ENCODE measurements at regions not wholly inside any gene's neighbourhood (a gene's known extent, or its start where the extent isn't known, plus 50 kb on each side); places are given as distances from the start of the nearest gene placed in this dataset.

GRCh38 chr18:67794521-67794920 lies 278.0 kb upstream of the DSEL start:
- Histone ChIP-seq H3K27me3 (ENCODE audit: control insufficient read depth, insufficient read depth, low read length) (no peaks in the 10 kb centered on the region), H3K4me3 (ENCODE audit: low read depth, low read length) (no peak overlapping the region), H3K36me3 (ENCODE audit: control insufficient read depth, insufficient read depth, low read length) (no peaks in the 10 kb centered on the region)
- DNase-seq (ENCODE audit: low read depth) (no peak), FAIRE-seq (no peak)
- TF ChIP-seq CTCF (IDR thresholded peaks at IDR 0.05; ENCODE audit: insufficient read depth, low read length, severe bottlenecking), result no peak

- no peaks in the 10 kb centered on the region for H3K36me3 ChIP-seq (ENCODE audit: control insufficient read depth, insufficient read depth, low read length)
- H3K4me3 ChIP-seq (ENCODE audit: low read depth, low read length), result no peak overlapping the region
- DNase-seq (ENCODE audit: low read depth), result no peak
- TF ChIP-seq CTCF (IDR thresholded peaks at IDR 0.05; ENCODE audit: insufficient read depth, low read length, severe bottlenecking), result no peak
- H3K27me3 ChIP-seq (ENCODE audit: control insufficient read depth, insufficient read depth, low read length), result no peaks in the 10 kb centered on the region
- FAIRE-seq, result no peak
These were observed 274.0 kb upstream of the DSEL start for GRCh38 chr18:67790527-67790926.

- DNase-seq (ENCODE audit: low read depth) (no peak), FAIRE-seq (no peak)
- no peak for TF ChIP-seq CTCF (IDR thresholded peaks at IDR 0.05; ENCODE audit: insufficient read depth, low read length, severe bottlenecking)
- no peaks in the 10 kb centered on the region for H3K36me3 ChIP-seq (ENCODE audit: control insufficient read depth, insufficient read depth, low read length)
- no peak overlapping the region for H3K4me3 ChIP-seq (ENCODE audit: low read depth, low read length)
- H3K27me3 ChIP-seq (ENCODE audit: control insufficient read depth, insufficient read depth, low read length), result no peaks in the 10 kb centered on the region
These were observed 272.6 kb upstream of the DSEL start for GRCh38 chr18:67789165-67789545.

- Histone ChIP-seq H3K36me3 (ENCODE audit: control insufficient read depth, insufficient read depth, low read length) (no peaks in the 10 kb centered on the region), H3K27me3 (ENCODE audit: control insufficient read depth, insufficient read depth, low read length) (no peaks in the 10 kb centered on the region), H3K4me3 (ENCODE audit: low read depth, low read length) (no peak overlapping the region)
- no peak for DNase-seq (ENCODE audit: low read depth)
- FAIRE-seq, result no peak
- TF ChIP-seq CTCF (IDR thresholded peaks at IDR 0.05; ENCODE audit: insufficient read depth, low read length, severe bottlenecking), result no peak
These were observed 272.0 kb upstream of the DSEL start for GRCh38 chr18:67788310-67789164.

- FAIRE-seq (no peak), DNase-seq (ENCODE audit: low read depth) (peak; percentile 95)
- Histone ChIP-seq H3K27me3 (ENCODE audit: control insufficient read depth, insufficient read depth, low read length) (no peaks in the 10 kb centered on the region), H3K4me3 (ENCODE audit: low read depth, low read length) (no peak overlapping the region), H3K36me3 (ENCODE audit: control insufficient read depth, insufficient read depth, low read length) (no peaks in the 10 kb centered on the region)
- no peak for TF ChIP-seq CTCF (IDR thresholded peaks at IDR 0.05; ENCODE audit: insufficient read depth, low read length, severe bottlenecking)
These were observed 266.9 kb upstream of the DSEL start for GRCh38 chr18:67783196-67783946.
